OCI-LY1 (cell line): ENCODE measurements at regions not wholly inside any gene's neighbourhood (a gene's known extent, or its start where the extent isn't known, plus 50 kb on each side); places are given as distances from the start of the nearest gene placed in this dataset.
"Not testable (repeated sequence)": the region's sequence is repeated elsewhere in the genome, so short reads cannot be mapped to it uniquely, and the experiment has no call there.

ENCODE experiments used
- H2AFZ ChIP-seq: fragments of 200-600 bp; sonication (generic), shearing (Covaris generic); 2 replicates; pipeline ENCODE4 v1.6.0; 2014; ENCODE audit warnings: antibody characterized with exemption, mild to moderate bottlenecking, low read length
- H3F3A ChIP-seq: fragments of 200-600 bp; sonication (generic), shearing (Covaris generic); 2 replicates; pipeline ENCODE4 v1.6.0; 2014; ENCODE audit warnings: mild to moderate bottlenecking, antibody characterized with exemption, low read length, moderate library complexity; ENCODE audit not compliant: insufficient read depth
- H3K27ac ChIP-seq: fragments of 200-600 bp; sonication (generic); 2 replicates; pipeline ENCODE4 v1.5.1; 2014; ENCODE audit warnings: low read length, mixed run types, mild to moderate bottlenecking, low read depth; ENCODE audit not compliant: poor library complexity, severe bottlenecking
- H3K27me3 ChIP-seq: fragments of 200-600 bp; sonication (generic); 2 replicates; pipeline ENCODE4 v1.6.0; 2014; ENCODE audit warnings: antibody characterized with exemption, mild to moderate bottlenecking, low read length, moderate library complexity; ENCODE audit not compliant: insufficient read depth
- H3K36me3 ChIP-seq: fragments of 200-600 bp; sonication (generic); 2 replicates; pipeline ENCODE4 v1.6.1; 2014; ENCODE audit warnings: mild to moderate bottlenecking, antibody characterized with exemption, low read length, moderate library complexity, mixed read lengths; ENCODE audit not compliant: insufficient read depth
- H3K4me1 ChIP-seq: fragments of 200-600 bp; sonication (generic); 2 replicates; pipeline ENCODE4 v1.5.1; 2014; ENCODE audit warnings: mild to moderate bottlenecking, low read length, moderate library complexity; ENCODE audit not compliant: insufficient read depth, severe bottlenecking
- H3K4me2 ChIP-seq: fragments of 200-600 bp; sonication (generic), shearing (Covaris generic); 2 replicates; pipeline ENCODE4 v1.6.1; 2014; ENCODE audit warnings: low read length
- H3K4me3 ChIP-seq: fragments of 200-600 bp; sonication (generic); 2 replicates; pipeline ENCODE4 v1.5.1; 2014; ENCODE audit warnings: low read length, low read depth, mild to moderate bottlenecking, mixed read lengths; ENCODE audit not compliant: poor library complexity, severe bottlenecking
- H3K79me2 ChIP-seq: fragments of 200-600 bp; shearing (Covaris generic); 2 replicates; pipeline ENCODE4 v1.6.1; 2016; ENCODE audit warnings: mixed run types, low read length, mixed read lengths; ENCODE audit not compliant: insufficient read depth
- H3K9ac ChIP-seq: fragments of 200-600 bp; sonication (generic), shearing (Covaris generic); 2 replicates; pipeline ENCODE4 v1.6.1; 2014; ENCODE audit warnings: mild to moderate bottlenecking, low read length, mixed read lengths
- H3K9me2 ChIP-seq: fragments of 200-600 bp; sonication (generic), shearing (Covaris generic); 2 replicates; pipeline ENCODE4 v1.6.1; 2014; ENCODE audit warnings: low read depth, mild to moderate bottlenecking, low read length, mixed read lengths
- H3K9me3 ChIP-seq: fragments of 200-600 bp; shearing (Covaris generic); 2 replicates; pipeline ENCODE4 v1.6.1; 2014; ENCODE audit warnings: low read length, mixed read lengths
- H4K20me1 ChIP-seq: fragments of 200-600 bp; sonication (generic), shearing (Covaris generic); 2 replicates; pipeline ENCODE4 v1.6.0; 2016; ENCODE audit warnings: mild to moderate bottlenecking, low read length; ENCODE audit not compliant: insufficient read depth
- CTCF ChIP-seq: fragments of 200-600 bp; sonication (generic), shearing (Covaris generic); IDR thresholded peaks from 2 replicates; pipeline ENCODE4 v1.5.1; 2017; ENCODE audit warnings: mild to moderate bottlenecking, antibody characterized with exemption, low read length, moderate library complexity, mixed read lengths
- EZH2 ChIP-seq: fragments of 200-600 bp; sonication (generic), shearing (Covaris generic); IDR thresholded peaks from 2 replicates; pipeline ENCODE4 v1.8.0; 2017; ENCODE audit warnings: borderline replicate concordance, mixed run types, mild to moderate bottlenecking, antibody characterized with exemption, low read length, moderate library complexity, mixed read lengths

- Histone ChIP-seq H3K27ac (no peak overlapping the region), H4K20me1 (no peaks in the 10 kb centered on the region), H3K9me3 (no peaks in the 10 kb centered on the region), H3K4me3 (no peak overlapping the region), H3K4me2 (no peak overlapping the region), H3K9me2 (no peaks in the 10 kb centered on the region), H2AFZ (no peak overlapping the region), H3F3A (no peaks in the 10 kb centered on the region), H3K79me2 (no peaks in the 10 kb centered on the region), H3K36me3 (no peaks in the 10 kb centered on the region), H3K4me1 (no peaks in the 10 kb centered on the region), H3K9ac (no peak overlapping the region), H3K27me3 (no peaks in the 10 kb centered on the region)
- TF ChIP-seq EZH2, result no peak
- no peak for TF ChIP-seq CTCF
Observed at GRCh38 chr4:86452924-86453531, 93.2 kb upstream of the MAPK10 start.

- not testable (repeated sequence) for H2AFZ ChIP-seq, H3K4me1 ChIP-seq, H3K4me2 ChIP-seq, H3K27me3 ChIP-seq, H4K20me1 ChIP-seq, H3K36me3 ChIP-seq, H3K9me3 ChIP-seq, H3F3A ChIP-seq, H3K9me2 ChIP-seq, H3K9ac ChIP-seq, H3K79me2 ChIP-seq, H3K4me3 ChIP-seq, H3K27ac ChIP-seq
Observed at GRCh38 chr4:86453611-86454072, 93.8 kb upstream of the MAPK10 start.

- no peaks in the 10 kb centered on the region for H3K36me3 ChIP-seq
- H3K4me1 ChIP-seq, result no peaks in the 10 kb centered on the region
- no peak overlapping the region for H3K9ac ChIP-seq
- H2AFZ ChIP-seq, result no peak overlapping the region
- no peaks in the 10 kb centered on the region for H4K20me1 ChIP-seq
- TF ChIP-seq CTCF (no peak), EZH2 (no peak)
- no peak overlapping the region for H3K4me2 ChIP-seq
- H3K9me2 ChIP-seq, result no peaks in the 10 kb centered on the region
- H3K27me3 ChIP-seq, result no peaks in the 10 kb centered on the region
- H3K4me3 ChIP-seq, result no peak overlapping the region
- H3K79me2 ChIP-seq, result no peaks in the 10 kb centered on the region
- H3F3A ChIP-seq, result no peaks in the 10 kb centered on the region
- no peaks in the 10 kb centered on the region for H3K9me3 ChIP-seq
- no peak overlapping the region for H3K27ac ChIP-seq
Observed at GRCh38 chr4:86461849-86462248, 102.0 kb upstream of the MAPK10 start.

GRCh38 chr4:86472377-86473019 is 112.6 kb upstream of the MAPK10 start:
- no peak overlapping the region for H3K4me3 ChIP-seq
- H3K4me2 ChIP-seq, result no peak overlapping the region
- no peaks in the 10 kb centered on the region for H3K79me2 ChIP-seq
- H3K4me1 ChIP-seq, result no peaks in the 10 kb centered on the region
- H2AFZ ChIP-seq, result no peak overlapping the region
- no peaks in the 10 kb centered on the region for H4K20me1 ChIP-seq
- no peak overlapping the region for H3K9ac ChIP-seq
- no peaks in the 10 kb centered on the region for H3K36me3 ChIP-seq
- H3K27me3 ChIP-seq, result no peaks in the 10 kb centered on the region
- H3F3A ChIP-seq, result no peaks in the 10 kb centered on the region
- no peaks in the 10 kb centered on the region for H3K9me3 ChIP-seq
- no peaks in the 10 kb centered on the region for H3K9me2 ChIP-seq
- no peak overlapping the region for H3K27ac ChIP-seq
- TF ChIP-seq CTCF (no peak), EZH2 (no peak)

GRCh38 chr4:86478151-86478550 is 116.0 kb upstream of the PTPN13 start:
- H3K9me3 ChIP-seq, H3K27me3 ChIP-seq, H3K9me2 ChIP-seq, H3K4me1 ChIP-seq, H3K4me3 ChIP-seq, H2AFZ ChIP-seq, H3K4me2 ChIP-seq, H3F3A ChIP-seq, H3K9ac ChIP-seq, H4K20me1 ChIP-seq, H3K36me3 ChIP-seq, H3K79me2 ChIP-seq, H3K27ac ChIP-seq: not testable (repeated sequence)
